GM19043 (cell line): ENCODE measurements at regions not wholly inside any gene's neighbourhood (a gene's known extent, or its start where the extent isn't known, plus 50 kb on each side); places are given as distances from the start of the nearest gene placed in this dataset.

ENCODE experiments used
- ATAC-seq: cut with Tn5 transposase; IDR thresholded peaks from one replicate; pipeline ENCODE4 v1.9.1; 2021; ENCODE audit warnings: low read depth; ENCODE audit not compliant: unreplicated experiment

- no peak for ATAC-seq
Observed at GRCh38 chr5:56498759-56499395, 265.7 kb upstream of the ANKRD55 start.

GRCh38 chr5:56496581-56497063 lies 263.5 kb upstream of the ANKRD55 start:
- no peak for ATAC-seq

GRCh38 chr5:56494300-56494731 lies 261.2 kb upstream of the ANKRD55 start:
- ATAC-seq = no peak

- no peak for ATAC-seq
Observed at GRCh38 chr5:56493766-56494165, 260.6 kb upstream of the ANKRD55 start.

- ATAC-seq = no peak
Observed at GRCh38 chr5:56493308-56493707, 260.2 kb upstream of the ANKRD55 start.

GRCh38 chr5:56492812-56493211 lies 259.7 kb upstream of the ANKRD55 start:
- ATAC-seq = no peak

GRCh38 chr5:56490971-56491468 lies 257.9 kb upstream of the ANKRD55 start:
- ATAC-seq = no peak

GRCh38 chr5:56489272-56489671 lies 256.1 kb upstream of the ANKRD55 start:
- ATAC-seq = no peak

GRCh38 chr5:56487528-56488115 lies 254.5 kb upstream of the ANKRD55 start:
- no peak for ATAC-seq

GRCh38 chr5:56482363-56482762 lies 249.2 kb upstream of the ANKRD55 start:
- ATAC-seq = no peak

- no peak for ATAC-seq
Observed at GRCh38 chr5:56481428-56482357, 248.6 kb upstream of the ANKRD55 start.

- no peak for ATAC-seq
Observed at GRCh38 chr5:56480705-56481427, 247.7 kb upstream of the ANKRD55 start.

GRCh38 chr5:56480078-56480704 lies 247.1 kb upstream of the ANKRD55 start:
- no peak for ATAC-seq

- ATAC-seq = no peak
Observed at GRCh38 chr5:56479696-56480077, 246.6 kb upstream of the ANKRD55 start.

- no peak for ATAC-seq
Observed at GRCh38 chr5:56479126-56479525, 246.0 kb upstream of the ANKRD55 start.

- no peak for ATAC-seq
Observed at GRCh38 chr5:56478062-56478461, 244.9 kb upstream of the ANKRD55 start.

- no peak for ATAC-seq
Observed at GRCh38 chr5:56476487-56476856, 243.3 kb upstream of the ANKRD55 start.

- no peak for ATAC-seq
Observed at GRCh38 chr5:56475689-56476486, 242.8 kb upstream of the ANKRD55 start.

- ATAC-seq = no peak
Observed at GRCh38 chr5:56471707-56472106, 238.6 kb upstream of the ANKRD55 start.
